ENCODE measurements at regions not wholly inside any gene's neighbourhood (a gene's known extent, or its start where the extent isn't known, plus 50 kb on each side); places are given as distances from the start of the nearest gene placed in this dataset.

DNA sequence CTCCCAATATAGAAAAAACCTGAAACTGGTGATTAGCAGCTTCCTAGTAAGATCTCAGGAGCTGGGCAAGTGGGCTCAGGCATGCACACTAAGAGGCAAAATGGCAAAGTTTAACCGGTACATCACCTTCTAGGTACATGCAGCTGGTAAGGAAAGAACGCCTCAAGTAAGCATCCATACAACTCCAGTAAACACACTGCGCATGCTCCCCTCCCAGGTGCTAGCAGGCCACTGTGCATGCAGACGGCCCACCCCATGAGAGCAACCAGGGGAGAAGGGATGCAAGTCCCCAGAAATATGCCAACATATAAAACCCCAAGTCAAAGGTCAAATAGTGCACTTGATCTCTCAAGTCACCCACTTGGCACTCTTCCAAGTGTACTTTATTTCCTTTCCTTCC lies 228.6 kb upstream of the KIF2A start:
- no peak for DNase-seq (ENCODE audit: low spot score)
- H3K36me3 ChIP-seq (ENCODE audit: control insufficient read depth in 4 of 4, insufficient read depth in 3 of 4, low read depth in 1 of 4, low read length in 3 of 4), result no peaks in the 10 kb centered on the region
- WGBS, result 83% methylated on average over 4 of the region's 4 CpGs
- no peak overlapping the region for H3K27ac ChIP-seq (ENCODE audit: low read depth in 1 of 2, low read length in 2 of 2)
- no peaks in the 10 kb centered on the region for H3K27me3 ChIP-seq (ENCODE audit: control insufficient read depth in 4 of 4, insufficient read depth in 4 of 4, low read length in 3 of 4)
- TF ChIP-seq RAD21 (IDR thresholded peaks at IDR 0.05), result no peak
- no peak overlapping the region for H3K4me3 ChIP-seq (ENCODE audit: low read depth in 1 of 3, low read length in 3 of 3)
- no peaks in the 10 kb centered on the region for H3K4me1 ChIP-seq (ENCODE audit: control insufficient read depth in 4 of 4, insufficient read depth in 4 of 4, low read length in 3 of 4)
- no peak overlapping the region for H3K9ac ChIP-seq (ENCODE audit: low read depth in 1 of 2, low read length in 2 of 2)
- no peaks in the 10 kb centered on the region for H3K9me3 ChIP-seq (ENCODE audit: control insufficient read depth in 4 of 4, low read length in 3 of 4)

DNA sequence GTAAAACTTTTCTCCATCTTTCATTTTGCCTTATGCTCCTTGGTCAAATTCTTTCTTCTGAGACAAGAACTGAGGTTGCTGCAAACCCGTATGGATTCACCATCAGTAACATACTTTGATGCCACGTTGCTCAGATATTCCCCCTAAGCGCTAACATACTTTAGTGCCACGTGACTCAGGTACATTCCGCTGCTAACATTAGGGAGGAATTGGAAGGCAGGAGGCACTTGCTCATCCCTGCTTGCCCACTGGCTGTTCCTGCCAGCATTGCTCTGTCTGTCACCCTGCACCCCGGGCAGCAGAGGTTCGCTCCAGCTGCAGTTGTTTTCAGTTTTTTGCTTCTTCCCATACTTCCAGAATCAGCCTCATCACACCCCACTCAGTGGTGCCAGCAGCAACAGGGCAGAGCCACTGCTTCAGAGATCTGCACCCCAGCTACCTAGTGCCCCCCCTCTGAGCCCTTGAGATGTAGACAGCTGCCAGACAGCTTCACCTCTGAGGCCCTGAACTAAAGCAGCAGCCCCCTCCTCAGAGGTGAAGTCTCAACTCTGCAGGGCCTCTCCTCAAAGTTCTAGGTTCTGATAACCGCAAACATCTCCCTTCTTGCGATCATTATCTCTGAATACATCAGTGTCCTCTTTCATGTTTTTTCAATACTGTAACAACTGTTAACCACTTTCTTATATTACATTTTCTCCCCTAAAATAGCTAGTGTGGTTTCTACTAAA lies 228.0 kb upstream of the KIF2A start:
- TF ChIP-seq GABPA (IDR thresholded peaks at IDR 0.05 in 1 of 2, conservative IDR thresholded peaks at IDR 0.05 in 1 of 2) (no peak), SP1 (IDR thresholded peaks at IDR 0.05) (no peak), RAD21 (IDR thresholded peaks at IDR 0.05) (no peak), HNF4A (conservative IDR thresholded peaks at IDR 0.05) (no peak), JUND (IDR thresholded peaks at IDR 0.05) (no peak), RXRA (IDR thresholded peaks at IDR 0.05) (no peak), YY1 (IDR thresholded peaks at IDR 0.05) (no peak), FOXA1 (IDR thresholded peaks at IDR 0.05) (no peak), FOXA2 (IDR thresholded peaks at IDR 0.05) (no peak), EGR1 (IDR thresholded peaks at IDR 0.05; ENCODE audit: low read depth in 2 of 2) (no peak), HNF4G (IDR thresholded peaks at IDR 0.05) (no peak), TAF1 (conservative IDR thresholded peaks at IDR 0.05) (no peak), NR2F2 (IDR thresholded peaks at IDR 0.05) (no peak)
- TF ChIP-seq, protein P1, sequence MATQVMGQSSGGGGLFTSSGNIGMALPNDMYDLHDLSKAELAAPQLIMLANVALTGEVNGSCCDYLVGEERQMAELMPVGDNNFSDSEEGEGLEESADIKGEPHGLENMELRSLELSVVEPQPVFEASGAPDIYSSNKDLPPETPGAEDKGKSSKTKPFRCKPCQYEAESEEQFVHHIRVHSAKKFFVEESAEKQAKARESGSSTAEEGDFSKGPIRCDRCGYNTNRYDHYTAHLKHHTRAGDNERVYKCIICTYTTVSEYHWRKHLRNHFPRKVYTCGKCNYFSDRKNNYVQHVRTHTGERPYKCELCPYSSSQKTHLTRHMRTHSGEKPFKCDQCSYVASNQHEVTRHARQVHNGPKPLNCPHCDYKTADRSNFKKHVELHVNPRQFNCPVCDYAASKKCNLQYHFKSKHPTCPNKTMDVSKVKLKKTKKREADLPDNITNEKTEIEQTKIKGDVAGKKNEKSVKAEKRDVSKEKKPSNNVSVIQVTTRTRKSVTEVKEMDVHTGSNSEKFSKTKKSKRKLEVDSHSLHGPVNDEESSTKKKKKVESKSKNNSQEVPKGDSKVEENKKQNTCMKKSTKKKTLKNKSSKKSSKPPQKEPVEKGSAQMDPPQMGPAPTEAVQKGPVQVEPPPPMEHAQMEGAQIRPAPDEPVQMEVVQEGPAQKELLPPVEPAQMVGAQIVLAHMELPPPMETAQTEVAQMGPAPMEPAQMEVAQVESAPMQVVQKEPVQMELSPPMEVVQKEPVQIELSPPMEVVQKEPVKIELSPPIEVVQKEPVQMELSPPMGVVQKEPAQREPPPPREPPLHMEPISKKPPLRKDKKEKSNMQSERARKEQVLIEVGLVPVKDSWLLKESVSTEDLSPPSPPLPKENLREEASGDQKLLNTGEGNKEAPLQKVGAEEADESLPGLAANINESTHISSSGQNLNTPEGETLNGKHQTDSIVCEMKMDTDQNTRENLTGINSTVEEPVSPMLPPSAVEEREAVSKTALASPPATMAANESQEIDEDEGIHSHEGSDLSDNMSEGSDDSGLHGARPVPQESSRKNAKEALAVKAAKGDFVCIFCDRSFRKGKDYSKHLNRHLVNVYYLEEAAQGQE (IDR thresholded peaks at IDR 0.05), result no peak
- TF ChIP-seq, protein P2, sequence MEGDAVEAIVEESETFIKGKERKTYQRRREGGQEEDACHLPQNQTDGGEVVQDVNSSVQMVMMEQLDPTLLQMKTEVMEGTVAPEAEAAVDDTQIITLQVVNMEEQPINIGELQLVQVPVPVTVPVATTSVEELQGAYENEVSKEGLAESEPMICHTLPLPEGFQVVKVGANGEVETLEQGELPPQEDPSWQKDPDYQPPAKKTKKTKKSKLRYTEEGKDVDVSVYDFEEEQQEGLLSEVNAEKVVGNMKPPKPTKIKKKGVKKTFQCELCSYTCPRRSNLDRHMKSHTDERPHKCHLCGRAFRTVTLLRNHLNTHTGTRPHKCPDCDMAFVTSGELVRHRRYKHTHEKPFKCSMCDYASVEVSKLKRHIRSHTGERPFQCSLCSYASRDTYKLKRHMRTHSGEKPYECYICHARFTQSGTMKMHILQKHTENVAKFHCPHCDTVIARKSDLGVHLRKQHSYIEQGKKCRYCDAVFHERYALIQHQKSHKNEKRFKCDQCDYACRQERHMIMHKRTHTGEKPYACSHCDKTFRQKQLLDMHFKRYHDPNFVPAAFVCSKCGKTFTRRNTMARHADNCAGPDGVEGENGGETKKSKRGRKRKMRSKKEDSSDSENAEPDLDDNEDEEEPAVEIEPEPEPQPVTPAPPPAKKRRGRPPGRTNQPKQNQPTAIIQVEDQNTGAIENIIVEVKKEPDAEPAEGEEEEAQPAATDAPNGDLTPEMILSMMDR (IDR thresholded peaks at IDR 0.05; ENCODE audit: low read depth, low read length, missing input control), result no peak
- TF ChIP-seq, protein P3, sequence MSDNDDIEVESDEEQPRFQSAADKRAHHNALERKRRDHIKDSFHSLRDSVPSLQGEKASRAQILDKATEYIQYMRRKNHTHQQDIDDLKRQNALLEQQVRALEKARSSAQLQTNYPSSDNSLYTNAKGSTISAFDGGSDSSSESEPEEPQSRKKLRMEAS (IDR thresholded peaks at IDR 0.05), result no peak
- TF ChIP-seq, protein P4, sequence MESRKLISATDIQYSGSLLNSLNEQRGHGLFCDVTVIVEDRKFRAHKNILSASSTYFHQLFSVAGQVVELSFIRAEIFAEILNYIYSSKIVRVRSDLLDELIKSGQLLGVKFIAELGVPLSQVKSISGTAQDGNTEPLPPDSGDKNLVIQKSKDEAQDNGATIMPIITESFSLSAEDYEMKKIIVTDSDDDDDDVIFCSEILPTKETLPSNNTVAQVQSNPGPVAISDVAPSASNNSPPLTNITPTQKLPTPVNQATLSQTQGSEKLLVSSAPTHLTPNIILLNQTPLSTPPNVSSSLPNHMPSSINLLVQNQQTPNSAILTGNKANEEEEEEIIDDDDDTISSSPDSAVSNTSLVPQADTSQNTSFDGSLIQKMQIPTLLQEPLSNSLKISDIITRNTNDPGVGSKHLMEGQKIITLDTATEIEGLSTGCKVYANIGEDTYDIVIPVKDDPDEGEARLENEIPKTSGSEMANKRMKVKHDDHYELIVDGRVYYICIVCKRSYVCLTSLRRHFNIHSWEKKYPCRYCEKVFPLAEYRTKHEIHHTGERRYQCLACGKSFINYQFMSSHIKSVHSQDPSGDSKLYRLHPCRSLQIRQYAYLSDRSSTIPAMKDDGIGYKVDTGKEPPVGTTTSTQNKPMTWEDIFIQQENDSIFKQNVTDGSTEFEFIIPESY (IDR thresholded peaks at IDR 0.05), result no peak
- TF ChIP-seq, protein P5, sequence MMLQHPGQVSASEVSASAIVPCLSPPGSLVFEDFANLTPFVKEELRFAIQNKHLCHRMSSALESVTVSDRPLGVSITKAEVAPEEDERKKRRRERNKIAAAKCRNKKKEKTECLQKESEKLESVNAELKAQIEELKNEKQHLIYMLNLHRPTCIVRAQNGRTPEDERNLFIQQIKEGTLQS (IDR thresholded peaks at IDR 0.05), result no peak

More for the DNA sequence above, 228.0 kb upstream of the KIF2A start:
- no peak for DNase-seq (ENCODE audit: low spot score)
- H3K9ac ChIP-seq (ENCODE audit: low read depth in 1 of 2, low read length in 2 of 2), result no peak overlapping the region
- 72% methylated on average over 9 of the region's 9 CpGs for WGBS
- no peak overlapping the region for H3K27ac ChIP-seq (ENCODE audit: low read depth in 1 of 2, low read length in 2 of 2)
- no peaks in the 10 kb centered on the region for H3K27me3 ChIP-seq (ENCODE audit: control insufficient read depth in 4 of 4, insufficient read depth in 4 of 4, low read length in 3 of 4)
- no peaks in the 10 kb centered on the region for H3K9me3 ChIP-seq (ENCODE audit: control insufficient read depth in 4 of 4, low read length in 3 of 4)
- no peaks in the 10 kb centered on the region for H3K4me1 ChIP-seq (ENCODE audit: control insufficient read depth in 4 of 4, insufficient read depth in 4 of 4, low read length in 3 of 4)
- H3K4me3 ChIP-seq (ENCODE audit: low read depth in 1 of 3, low read length in 3 of 3), result no peak overlapping the region
- H3K36me3 ChIP-seq (ENCODE audit: control insufficient read depth in 4 of 4, insufficient read depth in 3 of 4, low read depth in 1 of 4, low read length in 3 of 4), result no peaks in the 10 kb centered on the region
